ENCODE measurements at regions not wholly inside any gene's neighbourhood (a gene's known extent, or its start where the extent isn't known, plus 50 kb on each side); places are given as distances from the start of the nearest gene placed in this dataset.

DNA sequence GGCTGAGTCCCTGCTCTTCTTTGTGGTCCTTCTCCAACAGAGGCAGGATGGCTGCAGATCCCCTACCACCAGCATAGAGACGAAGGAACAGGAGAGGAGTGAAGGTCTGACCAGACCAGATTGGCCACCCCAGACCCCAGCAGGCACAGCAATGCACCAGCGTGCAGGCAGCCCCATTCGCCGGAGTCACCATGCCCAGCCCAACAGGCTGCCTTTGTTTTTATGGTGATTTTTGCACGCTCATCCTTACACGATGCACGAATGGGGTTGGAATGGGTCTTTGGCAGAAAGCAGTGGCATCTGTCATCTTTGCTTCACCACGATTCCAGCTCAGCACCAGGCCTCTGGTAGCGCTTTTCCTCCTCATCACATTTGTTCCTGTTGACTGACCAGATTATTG is 427.6 kb downstream of the INHBA start:
- TF ChIP-seq, protein P1, sequence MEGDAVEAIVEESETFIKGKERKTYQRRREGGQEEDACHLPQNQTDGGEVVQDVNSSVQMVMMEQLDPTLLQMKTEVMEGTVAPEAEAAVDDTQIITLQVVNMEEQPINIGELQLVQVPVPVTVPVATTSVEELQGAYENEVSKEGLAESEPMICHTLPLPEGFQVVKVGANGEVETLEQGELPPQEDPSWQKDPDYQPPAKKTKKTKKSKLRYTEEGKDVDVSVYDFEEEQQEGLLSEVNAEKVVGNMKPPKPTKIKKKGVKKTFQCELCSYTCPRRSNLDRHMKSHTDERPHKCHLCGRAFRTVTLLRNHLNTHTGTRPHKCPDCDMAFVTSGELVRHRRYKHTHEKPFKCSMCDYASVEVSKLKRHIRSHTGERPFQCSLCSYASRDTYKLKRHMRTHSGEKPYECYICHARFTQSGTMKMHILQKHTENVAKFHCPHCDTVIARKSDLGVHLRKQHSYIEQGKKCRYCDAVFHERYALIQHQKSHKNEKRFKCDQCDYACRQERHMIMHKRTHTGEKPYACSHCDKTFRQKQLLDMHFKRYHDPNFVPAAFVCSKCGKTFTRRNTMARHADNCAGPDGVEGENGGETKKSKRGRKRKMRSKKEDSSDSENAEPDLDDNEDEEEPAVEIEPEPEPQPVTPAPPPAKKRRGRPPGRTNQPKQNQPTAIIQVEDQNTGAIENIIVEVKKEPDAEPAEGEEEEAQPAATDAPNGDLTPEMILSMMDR (IDR thresholded peaks at IDR 0.05; ENCODE audit: low read depth, low read length), result no peak
- TF ChIP-seq, protein P2, sequence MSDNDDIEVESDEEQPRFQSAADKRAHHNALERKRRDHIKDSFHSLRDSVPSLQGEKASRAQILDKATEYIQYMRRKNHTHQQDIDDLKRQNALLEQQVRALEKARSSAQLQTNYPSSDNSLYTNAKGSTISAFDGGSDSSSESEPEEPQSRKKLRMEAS (IDR thresholded peaks at IDR 0.05; ENCODE audit: low read depth, low read length), result no peak
- no peak for TF ChIP-seq POLR2A (IDR thresholded peaks at IDR 0.05; ENCODE audit: extremely low read depth, insufficient read length)
